ENCODE measurements at regions not wholly inside any gene's neighbourhood (a gene's known extent, or its start where the extent isn't known, plus 50 kb on each side); places are given as distances from the start of the nearest gene placed in this dataset.

DNA sequence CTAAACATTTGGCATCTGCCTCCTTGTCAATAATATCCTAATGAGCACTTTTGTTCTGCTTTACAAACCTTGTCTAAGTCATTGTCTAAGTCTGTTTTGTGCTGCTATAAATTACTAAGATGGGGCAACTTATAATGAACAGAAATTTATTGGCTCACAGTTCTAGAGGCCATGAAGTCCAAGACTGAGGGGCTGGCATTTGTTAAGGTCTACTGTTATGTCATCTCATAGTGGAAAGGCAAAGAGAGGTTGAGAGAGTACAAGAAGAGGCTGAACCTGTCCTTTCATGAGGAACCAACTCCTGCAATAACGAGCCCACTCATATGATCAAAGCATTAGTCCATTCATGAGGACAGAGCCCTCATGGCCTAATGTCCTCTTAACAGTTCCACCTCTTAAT lies 72.7 kb upstream of the KLF12 start:
- no peak overlapping the region for H3K27ac ChIP-seq (ENCODE audit: low read length)
- CTCF ChIA-PET, result no interaction called here
- no peak for ATAC-seq

DNA sequence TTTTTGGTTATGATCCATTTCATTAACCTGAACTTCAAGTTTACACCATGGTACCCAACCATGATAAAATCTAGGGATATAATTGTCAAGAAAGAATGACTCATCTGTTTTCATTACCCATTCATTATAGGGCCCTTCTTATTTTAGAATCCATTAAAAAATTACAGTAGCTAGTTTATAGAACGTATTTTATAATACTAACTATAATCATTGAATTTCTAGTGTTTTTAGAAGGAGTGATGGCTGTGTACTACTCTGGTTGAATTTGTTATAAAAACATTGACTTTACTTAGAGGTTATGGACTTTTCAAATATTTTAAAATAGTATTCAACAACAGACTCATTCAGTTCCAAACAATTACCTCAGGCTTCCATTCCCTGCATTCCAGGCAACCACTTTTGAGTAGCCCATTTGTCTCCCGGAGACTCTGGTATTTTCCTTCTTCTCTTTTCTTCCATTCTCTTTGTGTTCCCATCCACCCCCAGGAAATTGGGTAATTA lies 71.9 kb upstream of the KLF12 start:
- ChIA-PET POLR2A (no interaction called here), CTCF (no interaction called here)
- in situ Hi-C loops (cut with HindIII; ENCODE audit: low pct_unique_long_range_greater_than_20kb, low sequenced_read_pairs), result no loop called here
- H3K9me3 ChIP-seq (ENCODE audit: control insufficient read depth, insufficient read depth, low read depth, low read length), result no peaks in the 10 kb centered on the region
- TF ChIP-seq SIN3A (IDR thresholded peaks at IDR 0.05; ENCODE audit: borderline replicate concordance, insufficient read depth, low read depth, low read length), result no peak
- TF ChIP-seq, protein P1, sequence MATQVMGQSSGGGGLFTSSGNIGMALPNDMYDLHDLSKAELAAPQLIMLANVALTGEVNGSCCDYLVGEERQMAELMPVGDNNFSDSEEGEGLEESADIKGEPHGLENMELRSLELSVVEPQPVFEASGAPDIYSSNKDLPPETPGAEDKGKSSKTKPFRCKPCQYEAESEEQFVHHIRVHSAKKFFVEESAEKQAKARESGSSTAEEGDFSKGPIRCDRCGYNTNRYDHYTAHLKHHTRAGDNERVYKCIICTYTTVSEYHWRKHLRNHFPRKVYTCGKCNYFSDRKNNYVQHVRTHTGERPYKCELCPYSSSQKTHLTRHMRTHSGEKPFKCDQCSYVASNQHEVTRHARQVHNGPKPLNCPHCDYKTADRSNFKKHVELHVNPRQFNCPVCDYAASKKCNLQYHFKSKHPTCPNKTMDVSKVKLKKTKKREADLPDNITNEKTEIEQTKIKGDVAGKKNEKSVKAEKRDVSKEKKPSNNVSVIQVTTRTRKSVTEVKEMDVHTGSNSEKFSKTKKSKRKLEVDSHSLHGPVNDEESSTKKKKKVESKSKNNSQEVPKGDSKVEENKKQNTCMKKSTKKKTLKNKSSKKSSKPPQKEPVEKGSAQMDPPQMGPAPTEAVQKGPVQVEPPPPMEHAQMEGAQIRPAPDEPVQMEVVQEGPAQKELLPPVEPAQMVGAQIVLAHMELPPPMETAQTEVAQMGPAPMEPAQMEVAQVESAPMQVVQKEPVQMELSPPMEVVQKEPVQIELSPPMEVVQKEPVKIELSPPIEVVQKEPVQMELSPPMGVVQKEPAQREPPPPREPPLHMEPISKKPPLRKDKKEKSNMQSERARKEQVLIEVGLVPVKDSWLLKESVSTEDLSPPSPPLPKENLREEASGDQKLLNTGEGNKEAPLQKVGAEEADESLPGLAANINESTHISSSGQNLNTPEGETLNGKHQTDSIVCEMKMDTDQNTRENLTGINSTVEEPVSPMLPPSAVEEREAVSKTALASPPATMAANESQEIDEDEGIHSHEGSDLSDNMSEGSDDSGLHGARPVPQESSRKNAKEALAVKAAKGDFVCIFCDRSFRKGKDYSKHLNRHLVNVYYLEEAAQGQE (IDR thresholded peaks at IDR 0.05; ENCODE audit: insufficient read depth in 1 of 2, low read depth in 2 of 2, low read length in 1 of 2), result no peak
- TF ChIP-seq, protein P2, sequence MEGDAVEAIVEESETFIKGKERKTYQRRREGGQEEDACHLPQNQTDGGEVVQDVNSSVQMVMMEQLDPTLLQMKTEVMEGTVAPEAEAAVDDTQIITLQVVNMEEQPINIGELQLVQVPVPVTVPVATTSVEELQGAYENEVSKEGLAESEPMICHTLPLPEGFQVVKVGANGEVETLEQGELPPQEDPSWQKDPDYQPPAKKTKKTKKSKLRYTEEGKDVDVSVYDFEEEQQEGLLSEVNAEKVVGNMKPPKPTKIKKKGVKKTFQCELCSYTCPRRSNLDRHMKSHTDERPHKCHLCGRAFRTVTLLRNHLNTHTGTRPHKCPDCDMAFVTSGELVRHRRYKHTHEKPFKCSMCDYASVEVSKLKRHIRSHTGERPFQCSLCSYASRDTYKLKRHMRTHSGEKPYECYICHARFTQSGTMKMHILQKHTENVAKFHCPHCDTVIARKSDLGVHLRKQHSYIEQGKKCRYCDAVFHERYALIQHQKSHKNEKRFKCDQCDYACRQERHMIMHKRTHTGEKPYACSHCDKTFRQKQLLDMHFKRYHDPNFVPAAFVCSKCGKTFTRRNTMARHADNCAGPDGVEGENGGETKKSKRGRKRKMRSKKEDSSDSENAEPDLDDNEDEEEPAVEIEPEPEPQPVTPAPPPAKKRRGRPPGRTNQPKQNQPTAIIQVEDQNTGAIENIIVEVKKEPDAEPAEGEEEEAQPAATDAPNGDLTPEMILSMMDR (IDR thresholded peaks at IDR 0.05), result no peak
- no peak for TF ChIP-seq POLR2AphosphoS5 (IDR thresholded peaks at IDR 0.05; ENCODE audit: low read depth, low read length)
- TF ChIP-seq TCF7L2 (IDR thresholded peaks at IDR 0.05; ENCODE audit: low read depth, low read length), result no peak
- BruUV-seq (replicated peaks), result no TSS peak
- intact Hi-C loops (cut with micrococcal nuclease; ENCODE audit: unreplicated experiment), result no loop called here
- H3K36me3 ChIP-seq (ENCODE audit: control insufficient read depth, insufficient read depth, low read length), result no peaks in the 10 kb centered on the region
- DNase-seq (ENCODE audit: low read depth, low spot score) (no peak), ATAC-seq (no peak)
- H3K4me1 ChIP-seq (ENCODE audit: control insufficient read depth, insufficient read depth, low read length), result no peaks in the 10 kb centered on the region
- no peak overlapping the region for H3K27ac ChIP-seq (ENCODE audit: low read length)
- H3K4me3 ChIP-seq (ENCODE audit: low read depth in 2 of 2, low read length in 2 of 2), result no peak overlapping the region
- no peaks in the 10 kb centered on the region for H3K27me3 ChIP-seq (ENCODE audit: control insufficient read depth, insufficient read depth, low read length)

More for the DNA sequence above, 72.7 kb upstream of the KLF12 start:
- in situ Hi-C loops (cut with HindIII; ENCODE audit: low pct_unique_long_range_greater_than_20kb, low sequenced_read_pairs), result no loop called here
- POLR2A ChIA-PET, result no interaction called here
- BruUV-seq (replicated peaks), result no TSS peak
- Histone ChIP-seq H3K4me3 (ENCODE audit: low read depth in 2 of 2, low read length in 2 of 2) (no peak overlapping the region), H3K9me3 (ENCODE audit: control insufficient read depth, insufficient read depth, low read depth, low read length) (no peaks in the 10 kb centered on the region), H3K36me3 (ENCODE audit: control insufficient read depth, insufficient read depth, low read length) (no peaks in the 10 kb centered on the region), H3K27me3 (ENCODE audit: control insufficient read depth, insufficient read depth, low read length) (no peaks in the 10 kb centered on the region), H3K4me1 (ENCODE audit: control insufficient read depth, insufficient read depth, low read length) (no peaks in the 10 kb centered on the region)
- intact Hi-C loops (cut with micrococcal nuclease; ENCODE audit: unreplicated experiment), result no loop called here
- no peak for TF ChIP-seq SIN3A (IDR thresholded peaks at IDR 0.05; ENCODE audit: borderline replicate concordance, insufficient read depth, low read depth, low read length)
- TF ChIP-seq POLR2AphosphoS5 (IDR thresholded peaks at IDR 0.05; ENCODE audit: low read depth, low read length), result no peak
- no peak for TF ChIP-seq TCF7L2 (IDR thresholded peaks at IDR 0.05; ENCODE audit: low read depth, low read length)
- TF ChIP-seq, protein P2 (IDR thresholded peaks at IDR 0.05), result no peak
- TF ChIP-seq, protein P1 (IDR thresholded peaks at IDR 0.05; ENCODE audit: insufficient read depth in 1 of 2, low read depth in 2 of 2, low read length in 1 of 2), result no peak
- DNase-seq (ENCODE audit: low read depth, low spot score), result no peak

Data from Panc1 (cell line).